Activated CD4-positive, alpha-beta memory T cell treated with anti-CD3 and anti-CD28 coated beads for 36 hours (primary cell): ENCODE measurements at regions not wholly inside any gene's neighbourhood (a gene's known extent, or its start where the extent isn't known, plus 50 kb on each side); places are given as distances from the start of the nearest gene placed in this dataset.
"Not testable (repeated sequence)": the region's sequence is repeated elsewhere in the genome, so short reads cannot be mapped to it uniquely, and the experiment has no call there.

ENCODE experiments used
- CTCF ChIA-PET: fragments of 350-600 bp; sonication (Branson Sonifier 250); formaldehyde crosslinking; loops from one replicate; lab custom pipeline; 2021; ENCODE audit warnings: antibody characterized with exemption, inconsistent platforms; lab: Charles Lee
- POLR2A ChIA-PET: fragments of 350-600 bp; sonication (Branson Sonifier 250); formaldehyde crosslinking; loops from one replicate; lab custom pipeline; 2021; ENCODE audit warnings: antibody characterized with exemption; lab: Charles Lee
- DNase-seq: peaks from one replicate; pipeline ENCODE4 v3.0.0-alpha.2; 2020
- H3K27ac Mint-ChIP-seq: one replicate; pipeline ENCODE4 v1.8.0; 2021; ENCODE audit warnings: mixed read lengths
- H3K27me3 Mint-ChIP-seq: one replicate; pipeline ENCODE4 v1.8.0; 2021; ENCODE audit warnings: mixed read lengths
- H3K36me3 Mint-ChIP-seq: one replicate; pipeline ENCODE4 v1.8.0; 2021; ENCODE audit warnings: mixed read lengths
- H3K4me1 Mint-ChIP-seq: one replicate; pipeline ENCODE4 v1.8.0; 2021; ENCODE audit warnings: low read depth, mixed read lengths
- H3K4me3 Mint-ChIP-seq: one replicate; pipeline ENCODE4 v1.8.0; 2021; ENCODE audit warnings: mild to moderate bottlenecking, mixed read lengths
- H3K9me3 Mint-ChIP-seq: one replicate; pipeline ENCODE4 v1.8.0; 2021; ENCODE audit warnings: mixed read lengths
- intact Hi-C: fragments of 100-400 bp; cut with micrococcal nuclease; formaldehyde crosslinking; loops from one replicate; pipeline ENCODE4 v1.15.1; 2023

DNA sequence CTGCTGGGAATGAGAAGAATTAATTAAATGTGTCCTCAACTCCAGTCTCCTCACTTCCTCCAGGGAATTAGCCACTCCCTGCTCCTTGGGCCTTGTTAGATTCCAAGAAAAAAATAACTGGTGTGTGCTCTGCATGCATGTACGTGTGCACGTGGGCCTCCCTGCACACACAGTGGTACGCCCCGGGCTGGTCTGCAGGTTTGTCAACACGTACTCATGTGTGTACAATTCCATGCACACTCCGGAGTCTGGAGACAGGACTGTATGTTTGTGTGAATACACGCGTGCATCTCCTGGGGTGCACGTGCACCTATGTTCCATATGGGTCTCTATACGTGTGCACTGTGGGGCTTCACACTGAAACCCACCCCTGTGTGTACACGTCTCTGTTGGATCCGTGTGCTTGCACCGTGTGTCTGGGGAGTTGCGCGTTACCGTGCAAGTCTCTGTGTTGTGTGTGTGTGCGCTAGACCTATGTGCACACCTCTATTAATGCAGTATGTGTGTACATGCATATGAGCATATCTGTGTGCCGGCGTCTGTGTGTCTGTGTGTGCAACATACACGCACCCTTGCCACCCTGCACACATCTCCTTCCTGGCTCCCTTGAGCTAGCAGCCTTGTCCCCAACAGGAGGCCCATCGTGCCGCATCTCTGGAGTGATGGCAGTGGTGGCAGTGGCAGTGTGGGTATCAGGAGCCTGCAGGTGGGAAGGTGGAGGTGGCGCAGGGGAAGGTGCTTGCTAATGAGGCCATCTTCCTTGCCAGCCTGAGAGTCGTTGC is 210.1 kb downstream of the TBC1D2B start:
- H3K36me3 Mint-ChIP-seq: no peaks in the 10 kb centered on the region
- no peaks in the 10 kb centered on the region for H3K9me3 Mint-ChIP-seq
- H3K27me3 Mint-ChIP-seq: no peaks in the 10 kb centered on the region
- DNase-seq: no peak
- no peaks in the 10 kb centered on the region for H3K4me1 Mint-ChIP-seq
- H3K27ac Mint-ChIP-seq: no peak overlapping the region
- intact Hi-C loops: no loop called here
- no peak overlapping the region for H3K4me3 Mint-ChIP-seq
- ChIA-PET CTCF (no interaction called here), POLR2A (no interaction called here)

DNA sequence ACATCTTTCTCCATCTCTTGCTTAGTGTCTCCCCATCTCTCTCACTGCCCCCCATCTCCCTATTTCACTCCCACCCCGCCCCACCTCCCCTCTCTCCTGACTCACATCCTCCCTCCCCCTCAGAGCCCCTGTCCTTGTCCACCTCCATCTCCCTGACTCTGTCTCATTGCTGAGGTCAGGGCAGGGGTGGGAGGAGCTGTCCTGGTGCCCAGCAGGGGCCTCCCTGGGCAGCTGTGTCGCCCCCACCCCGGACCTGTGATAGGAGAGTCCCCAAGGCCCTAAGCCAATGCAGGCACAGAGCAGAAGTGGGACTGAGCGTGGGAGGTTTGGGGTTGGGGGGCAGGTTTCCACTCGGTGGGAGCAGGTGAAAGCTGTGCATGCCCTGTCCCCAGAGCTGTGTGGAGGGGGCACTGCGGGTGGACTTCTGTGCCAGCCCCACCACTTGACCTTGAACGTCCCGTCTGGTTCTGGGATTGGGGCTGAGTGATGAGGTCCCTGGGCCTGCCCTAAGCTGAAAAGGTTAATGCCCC is 210.8 kb downstream of the TBC1D2B start:
- Mint-ChIP-seq H3K9me3 (no peaks in the 10 kb centered on the region), H3K4me3 (no peak overlapping the region), H3K4me1 (no peaks in the 10 kb centered on the region), H3K27me3 (no peaks in the 10 kb centered on the region), H3K36me3 (no peaks in the 10 kb centered on the region), H3K27ac (no peak overlapping the region)
- intact Hi-C loops: no loop called here
- DNase-seq: no peak
- ChIA-PET CTCF (no interaction called here), POLR2A (no interaction called here)

DNA sequence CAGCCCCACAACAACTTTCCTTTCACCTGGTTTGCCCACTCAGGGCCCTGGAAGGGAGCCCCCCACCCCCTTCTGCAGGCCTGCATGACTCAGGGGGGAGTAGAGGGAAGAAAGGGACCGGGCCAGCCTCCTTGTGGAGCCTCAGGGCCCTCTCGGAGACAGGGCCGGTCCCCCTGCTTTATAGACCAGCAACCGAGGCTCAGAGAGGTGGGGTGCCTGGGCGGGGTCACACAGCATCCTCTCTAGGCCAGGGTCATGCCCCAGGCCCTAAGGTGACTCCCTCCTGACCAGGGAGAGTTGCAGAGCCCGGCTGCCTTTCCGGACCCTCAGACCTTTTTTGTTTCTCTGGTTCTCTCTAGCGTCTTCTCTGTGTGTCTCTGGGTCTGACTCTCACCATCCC is 211.3 kb downstream of the TBC1D2B start:
- no peaks in the 10 kb centered on the region for H3K9me3 Mint-ChIP-seq
- no peak overlapping the region for H3K27ac Mint-ChIP-seq
- ChIA-PET CTCF (no interaction called here), POLR2A (no interaction called here)
- no peak overlapping the region for H3K4me3 Mint-ChIP-seq
- DNase-seq: no peak
- no peaks in the 10 kb centered on the region for H3K27me3 Mint-ChIP-seq
- intact Hi-C loops: no loop called here
- H3K36me3 Mint-ChIP-seq: no peaks in the 10 kb centered on the region
- H3K4me1 Mint-ChIP-seq: no peaks in the 10 kb centered on the region

DNA sequence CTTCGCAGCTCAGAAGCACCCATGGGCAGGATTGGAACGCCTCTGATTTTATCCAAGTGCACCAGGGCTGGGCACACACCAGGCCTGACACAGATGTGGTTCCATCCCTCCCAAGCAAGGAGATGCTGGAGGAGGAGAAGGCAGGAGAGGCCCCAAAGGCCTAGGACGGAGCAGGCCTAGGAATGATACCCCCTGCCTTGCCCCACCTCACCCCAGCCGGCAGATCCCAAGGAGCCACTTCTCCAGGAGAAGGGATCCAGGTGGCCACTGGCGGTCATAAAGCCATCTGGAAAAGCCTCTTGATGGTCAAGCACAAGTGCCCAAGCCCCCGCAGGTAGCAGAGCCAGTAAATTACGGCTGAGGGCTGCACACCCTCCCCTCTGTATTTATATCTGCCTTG is 211.8 kb downstream of the TBC1D2B start:
- Mint-ChIP-seq H3K4me3 (no peak overlapping the region), H3K4me1 (no peaks in the 10 kb centered on the region), H3K27me3 (no peaks in the 10 kb centered on the region), H3K9me3 (no peaks in the 10 kb centered on the region), H3K27ac (no peak overlapping the region), H3K36me3 (no peaks in the 10 kb centered on the region)
- ChIA-PET CTCF (no interaction called here), POLR2A (no interaction called here)
- intact Hi-C loops: no loop called here
- DNase-seq: no peak

DNA sequence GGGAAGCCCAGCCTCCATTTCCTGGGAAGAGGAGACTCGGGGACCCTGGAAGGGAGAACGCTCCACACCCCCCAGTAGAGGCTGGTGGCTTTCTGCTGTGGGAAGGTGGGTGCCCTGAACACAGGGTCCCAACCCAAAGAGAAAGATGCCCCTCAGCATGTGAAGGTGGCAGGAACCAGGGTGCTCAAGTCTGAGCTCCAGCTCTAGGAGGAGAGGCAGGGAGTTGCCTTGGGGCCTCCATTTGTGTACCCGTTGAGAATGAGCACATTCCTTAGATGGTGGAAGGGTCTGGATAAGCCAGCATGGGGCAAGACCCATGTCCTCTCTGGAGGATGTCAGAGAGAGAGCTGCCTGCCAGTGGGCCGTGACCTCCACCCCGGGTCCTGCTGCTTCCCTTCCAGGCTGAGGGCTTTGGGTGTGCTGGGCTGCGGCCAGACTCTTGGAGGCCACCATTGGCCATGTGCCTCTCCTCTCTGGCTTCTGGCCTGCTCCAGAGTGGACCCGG is 212.4 kb downstream of the TBC1D2B start:
- Mint-ChIP-seq H3K27ac (no peak overlapping the region), H3K4me1 (no peaks in the 10 kb centered on the region), H3K9me3 (no peaks in the 10 kb centered on the region), H3K4me3 (no peak overlapping the region), H3K27me3 (no peaks in the 10 kb centered on the region), H3K36me3 (no peaks in the 10 kb centered on the region)
- intact Hi-C loops: no loop called here
- no peak for DNase-seq
- ChIA-PET CTCF (no interaction called here), POLR2A (no interaction called here)

DNA sequence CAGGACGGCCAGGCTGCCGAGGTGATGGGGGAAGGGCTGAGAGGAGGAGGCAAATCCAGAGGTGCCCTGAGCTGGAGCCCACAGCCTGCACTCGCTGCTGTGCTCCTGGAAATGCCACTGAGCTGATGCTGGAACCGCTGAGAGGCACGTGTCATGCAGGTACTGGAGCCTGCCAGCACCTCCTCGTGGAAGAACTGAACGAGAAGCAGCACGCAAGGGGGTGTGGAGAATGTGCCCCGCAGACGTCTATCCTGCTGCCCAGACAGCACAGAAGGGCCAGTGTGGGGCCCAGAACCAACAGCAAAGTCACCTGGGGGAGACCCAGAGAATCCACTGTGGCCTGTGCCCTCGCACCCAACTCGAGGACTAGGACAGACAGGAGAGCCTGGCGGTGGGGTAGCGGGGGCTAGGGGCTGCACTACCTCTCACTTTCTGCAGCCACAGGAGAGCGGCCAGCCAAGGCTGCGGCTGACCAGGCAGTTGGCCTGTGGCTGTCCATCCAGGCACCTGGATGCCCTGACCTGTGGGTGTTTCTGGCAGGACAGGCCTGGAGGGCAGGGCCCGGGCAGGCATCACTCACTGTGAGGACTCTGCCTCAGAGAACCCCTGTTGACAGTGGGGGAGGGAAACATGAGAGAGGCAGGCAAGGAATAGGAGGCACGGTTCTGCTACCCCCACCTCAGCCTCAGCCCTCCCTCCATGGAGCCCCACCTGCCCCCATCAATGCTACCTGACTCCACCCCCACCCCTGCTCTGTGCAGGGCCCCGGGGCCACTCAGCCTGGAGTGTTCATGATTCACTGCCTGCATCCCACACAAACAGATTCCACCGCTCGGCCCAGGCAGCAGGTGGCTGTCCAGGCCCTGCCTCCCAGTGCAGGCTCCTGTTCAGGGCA is 213.1 kb downstream of the TBC1D2B start:
- Mint-ChIP-seq H3K27me3 (no peaks in the 10 kb centered on the region), H3K27ac (no peak overlapping the region), H3K4me1 (no peaks in the 10 kb centered on the region), H3K36me3 (no peaks in the 10 kb centered on the region), H3K4me3 (no peak overlapping the region), H3K9me3 (no peaks in the 10 kb centered on the region)
- POLR2A ChIA-PET: no interaction called here
- CTCF ChIA-PET: no interaction called here
- intact Hi-C loops: no loop called here
- no peak for DNase-seq

DNA sequence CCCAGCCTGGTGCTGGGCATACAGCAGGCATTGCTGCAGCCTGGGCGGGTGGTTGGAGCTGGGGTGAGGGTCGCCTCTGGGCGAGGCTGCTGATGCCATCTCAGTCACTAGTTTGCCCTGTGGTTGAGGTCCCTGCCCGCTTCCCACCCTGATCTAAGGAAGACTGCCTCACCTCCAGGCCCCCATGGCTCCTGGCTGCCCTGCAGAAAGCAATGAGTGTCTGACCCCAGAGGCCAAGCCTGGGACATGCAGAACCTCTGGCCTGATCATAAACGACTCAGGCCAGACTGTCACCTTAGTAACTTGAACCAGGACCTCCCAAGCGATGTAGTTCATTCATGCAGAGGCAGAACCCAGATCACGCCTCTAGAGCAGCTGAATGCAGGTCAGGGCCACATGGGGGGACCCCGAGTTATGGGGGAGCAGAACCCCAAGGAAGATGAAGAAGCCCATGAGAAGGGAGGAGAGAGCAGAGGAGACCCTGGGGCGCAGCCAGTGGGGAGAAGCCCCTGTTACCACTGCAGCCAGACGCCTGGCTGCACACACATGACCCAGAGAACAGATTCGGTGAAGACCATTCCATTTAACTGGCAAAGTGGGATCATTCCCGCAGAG is 213.9 kb downstream of the TBC1D2B start:
- POLR2A ChIA-PET: no interaction called here
- H3K4me1 Mint-ChIP-seq: no peaks in the 10 kb centered on the region

DNA sequence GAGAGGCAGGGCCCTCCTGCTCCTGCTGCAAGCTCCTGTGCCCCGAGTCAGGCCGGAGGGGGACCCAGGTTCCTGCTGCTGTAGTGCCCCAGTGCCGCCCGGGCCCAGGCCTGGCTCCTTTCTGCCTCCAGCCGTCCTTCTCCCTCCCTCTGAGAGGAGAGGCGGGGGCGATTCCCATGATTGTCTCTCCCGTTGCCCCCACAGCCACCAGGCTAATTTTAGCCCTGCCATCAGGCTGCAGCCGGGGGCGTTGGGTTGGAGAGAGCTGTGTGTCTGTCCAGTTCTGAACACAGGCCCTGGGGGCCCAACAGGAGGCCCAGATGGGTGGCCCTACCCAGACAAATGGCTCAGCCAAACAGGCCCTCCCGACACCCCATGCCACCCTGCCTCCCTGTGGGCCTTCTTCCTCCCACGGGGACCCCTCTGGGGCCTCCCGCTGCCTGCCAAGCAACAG is 214.8 kb downstream of the TBC1D2B start:
- no peak overlapping the region for H3K27ac Mint-ChIP-seq
- no peak for DNase-seq
- ChIA-PET CTCF (no interaction called here), POLR2A (no interaction called here)
- no peaks in the 10 kb centered on the region for H3K9me3 Mint-ChIP-seq
- no peaks in the 10 kb centered on the region for H3K36me3 Mint-ChIP-seq
- intact Hi-C loops: no loop called here
- peaks cover under 1% of the 10 kb centered on the region for H3K27me3 Mint-ChIP-seq
- no peak overlapping the region for H3K4me3 Mint-ChIP-seq
- H3K4me1 Mint-ChIP-seq: no peaks in the 10 kb centered on the region

More for the DNA sequence above, 213.9 kb downstream of the TBC1D2B start:
- H3K27me3 Mint-ChIP-seq: no peaks in the 10 kb centered on the region
- no peak overlapping the region for H3K27ac Mint-ChIP-seq
- DNase-seq: no peak
- H3K36me3 Mint-ChIP-seq: no peaks in the 10 kb centered on the region
- H3K9me3 Mint-ChIP-seq: no peaks in the 10 kb centered on the region
- CTCF ChIA-PET: no interaction called here
- H3K4me3 Mint-ChIP-seq: no peak overlapping the region
- intact Hi-C loops: no loop called here

DNA sequence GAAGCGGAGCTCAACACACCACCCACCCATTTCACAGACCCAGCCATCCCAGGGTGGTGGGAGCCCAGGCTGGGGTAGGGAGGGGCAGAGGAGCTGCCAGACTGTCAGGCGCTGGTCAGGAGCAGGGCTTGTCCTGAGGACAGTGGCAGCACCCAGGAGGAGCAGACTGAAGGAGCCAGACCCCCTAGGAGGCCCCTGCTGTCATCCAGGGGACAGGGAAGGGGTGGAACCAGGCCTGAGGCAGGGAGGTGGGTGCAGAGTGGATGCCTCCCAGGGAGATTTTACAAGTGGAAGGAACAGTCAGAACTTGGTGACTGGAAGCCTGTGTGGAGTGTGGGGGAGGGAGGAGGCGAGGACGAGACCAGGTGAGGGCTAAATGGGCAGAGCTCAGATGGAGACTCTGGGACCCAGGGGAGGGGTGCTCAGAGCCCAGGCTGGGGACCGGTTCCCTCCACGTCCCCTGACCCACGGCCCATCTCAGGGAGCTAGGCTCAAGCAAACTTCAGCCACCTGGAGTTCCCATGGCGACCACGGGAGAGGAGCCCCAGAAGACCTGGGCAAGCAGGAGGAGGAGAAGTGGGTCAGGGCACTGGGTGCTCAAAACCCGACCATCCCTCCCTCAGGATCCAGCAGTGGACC is 215.4 kb downstream of the TBC1D2B start:
- H3K4me3 Mint-ChIP-seq, DNase-seq, H3K4me1 Mint-ChIP-seq, CTCF ChIA-PET, H3K27ac Mint-ChIP-seq, H3K9me3 Mint-ChIP-seq, H3K27me3 Mint-ChIP-seq, H3K36me3 Mint-ChIP-seq, POLR2A ChIA-PET, intact Hi-C loops: not testable (repeated sequence)

DNA sequence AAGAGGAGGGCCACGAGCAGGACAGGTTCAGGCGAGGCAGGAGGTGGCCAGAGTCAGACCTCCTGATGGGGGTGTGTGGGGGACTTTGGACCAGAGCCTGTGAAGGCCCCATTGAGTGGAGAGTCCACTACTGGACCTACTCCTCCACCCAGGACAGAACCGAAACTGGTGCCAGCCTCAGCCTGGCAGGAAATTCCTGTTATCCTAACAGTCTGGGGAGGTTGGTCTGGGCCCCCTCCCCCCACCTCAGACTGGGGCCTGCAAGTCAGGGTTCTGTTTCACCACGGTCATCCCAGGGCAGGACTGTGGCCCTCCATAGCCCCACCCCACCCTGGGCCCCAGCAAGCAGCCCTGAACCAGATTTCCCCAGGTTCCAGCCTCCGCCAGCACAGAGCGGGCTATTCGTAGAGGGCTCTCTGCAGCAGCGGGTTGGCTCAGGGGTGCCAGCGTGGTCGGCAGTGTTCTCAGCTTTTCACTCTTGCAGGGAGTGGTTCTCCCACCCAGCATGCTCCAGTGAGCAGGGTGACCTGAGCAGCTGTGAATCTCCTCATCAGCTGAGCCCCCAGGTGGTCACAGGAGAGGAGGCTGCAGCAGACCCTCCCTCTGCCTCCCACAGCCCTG is 217.3 kb downstream of the TBC1D2B start:
- CTCF ChIA-PET: no interaction called here

DNA sequence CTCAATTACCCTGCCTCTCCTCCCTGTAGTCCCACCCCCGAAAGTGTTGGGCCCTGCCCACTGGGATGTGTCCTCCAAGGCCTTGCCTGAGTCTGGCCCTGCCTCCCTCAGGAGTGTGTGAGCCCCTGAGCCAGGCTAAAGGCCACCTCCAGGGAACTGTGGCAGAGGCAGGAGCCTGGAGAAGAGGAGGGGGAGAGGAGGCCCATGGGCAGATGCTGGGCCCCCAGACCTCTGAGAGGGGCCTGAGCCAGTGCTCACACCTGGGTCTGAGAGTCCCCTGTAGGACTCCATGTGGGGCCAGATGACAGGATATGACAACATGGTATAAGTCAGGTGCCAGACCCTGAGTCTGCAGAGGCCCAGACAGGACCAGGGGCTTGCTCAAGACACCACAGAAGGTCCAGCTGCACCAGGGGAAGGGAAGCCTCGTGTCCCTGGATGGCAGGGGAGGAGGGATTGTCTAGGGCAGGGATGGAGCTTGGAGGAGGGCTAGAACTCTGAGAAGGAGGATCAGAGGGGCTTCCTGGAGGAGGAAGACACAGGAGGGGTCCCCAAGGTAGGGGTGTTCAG is 217.9 kb downstream of the TBC1D2B start:
- Mint-ChIP-seq H3K36me3 (no peaks in the 10 kb centered on the region), H3K27me3 (peaks cover 6% of the 10 kb centered on the region), H3K4me1 (no peaks in the 10 kb centered on the region), H3K9me3 (no peaks in the 10 kb centered on the region), H3K4me3 (no peak overlapping the region), H3K27ac (no peak overlapping the region)
- DNase-seq: no peak
- intact Hi-C loops: no loop called here
- CTCF ChIA-PET: no interaction called here
- POLR2A ChIA-PET: no interaction called here

More for the DNA sequence above, 217.3 kb downstream of the TBC1D2B start:
- Mint-ChIP-seq H3K36me3 (no peaks in the 10 kb centered on the region), H3K9me3 (no peaks in the 10 kb centered on the region), H3K4me1 (no peaks in the 10 kb centered on the region), H3K27me3 (peaks cover 6% of the 10 kb centered on the region), H3K27ac (no peak overlapping the region), H3K4me3 (no peak overlapping the region)
- POLR2A ChIA-PET: no interaction called here
- intact Hi-C loops: no loop called here
- DNase-seq: no peak
